ENCODE measurements at regions not wholly inside any gene's neighbourhood (a gene's known extent, or its start where the extent isn't known, plus 50 kb on each side); places are given as distances from the start of the nearest gene placed in this dataset.

DNA sequence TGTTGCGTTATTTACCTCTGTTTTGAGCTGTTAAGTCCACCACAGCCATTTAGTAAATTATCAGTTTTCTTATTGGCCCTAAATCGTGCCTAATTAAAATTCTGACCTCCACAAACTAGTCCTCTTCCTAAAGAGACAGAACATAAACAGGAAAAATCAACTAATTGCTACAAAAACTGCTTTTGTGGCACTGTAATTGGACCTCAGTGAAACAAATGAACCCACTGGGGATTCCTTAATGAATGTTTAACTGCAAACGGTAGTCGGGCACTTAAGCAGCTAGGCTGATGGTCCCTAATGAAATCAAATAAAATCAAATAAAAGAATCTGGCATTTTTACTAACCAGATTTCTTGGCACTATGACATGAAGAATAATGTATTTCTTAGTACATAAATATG lies 513.4 kb upstream of the SLC35B3 start:
- Mint-ChIP-seq H3K4me3 (no peak overlapping the region), H3K36me3 (ENCODE audit: low read depth) (no peaks in the 10 kb centered on the region), H3K27me3 (ENCODE audit: insufficient read depth) (no peaks in the 10 kb centered on the region), H3K27ac (no peak overlapping the region), H3K9me3 (no peaks in the 10 kb centered on the region), H3K4me1 (peaks cover 8% of the 10 kb centered on the region)
- H3K9me3 ChIP-seq (ENCODE audit: control insufficient read depth, low read length), result no peaks in the 10 kb centered on the region
- H3K4me1 ChIP-seq (ENCODE audit: control insufficient read depth, insufficient read depth, low read length), result no peaks in the 10 kb centered on the region
- no peaks in the 10 kb centered on the region for H3K36me3 ChIP-seq (ENCODE audit: control insufficient read depth, insufficient read depth, low read length)
- H3K27ac ChIP-seq (ENCODE audit: low read depth, low read length), result no peak overlapping the region
- no peaks in the 10 kb centered on the region for H3K27me3 ChIP-seq (ENCODE audit: control insufficient read depth, insufficient read depth, low read length, poor library complexity, severe bottlenecking)
- H3K9ac ChIP-seq (ENCODE audit: extremely low read depth, low read length, poor library complexity, severe bottlenecking), result no peak overlapping the region
- DNase-seq, result no peak
- no peak overlapping the region for H3K4me3 ChIP-seq (ENCODE audit: low read length)
- TF ChIP-seq, protein P1, sequence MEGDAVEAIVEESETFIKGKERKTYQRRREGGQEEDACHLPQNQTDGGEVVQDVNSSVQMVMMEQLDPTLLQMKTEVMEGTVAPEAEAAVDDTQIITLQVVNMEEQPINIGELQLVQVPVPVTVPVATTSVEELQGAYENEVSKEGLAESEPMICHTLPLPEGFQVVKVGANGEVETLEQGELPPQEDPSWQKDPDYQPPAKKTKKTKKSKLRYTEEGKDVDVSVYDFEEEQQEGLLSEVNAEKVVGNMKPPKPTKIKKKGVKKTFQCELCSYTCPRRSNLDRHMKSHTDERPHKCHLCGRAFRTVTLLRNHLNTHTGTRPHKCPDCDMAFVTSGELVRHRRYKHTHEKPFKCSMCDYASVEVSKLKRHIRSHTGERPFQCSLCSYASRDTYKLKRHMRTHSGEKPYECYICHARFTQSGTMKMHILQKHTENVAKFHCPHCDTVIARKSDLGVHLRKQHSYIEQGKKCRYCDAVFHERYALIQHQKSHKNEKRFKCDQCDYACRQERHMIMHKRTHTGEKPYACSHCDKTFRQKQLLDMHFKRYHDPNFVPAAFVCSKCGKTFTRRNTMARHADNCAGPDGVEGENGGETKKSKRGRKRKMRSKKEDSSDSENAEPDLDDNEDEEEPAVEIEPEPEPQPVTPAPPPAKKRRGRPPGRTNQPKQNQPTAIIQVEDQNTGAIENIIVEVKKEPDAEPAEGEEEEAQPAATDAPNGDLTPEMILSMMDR (conservative IDR thresholded peaks at IDR 0.05), result no peak
- WGBS, 2 experiments (ENCODE audit: insufficient coverage in 1 of 2, insufficient read length in 1 of 2), result 87 to 90% methylated on average over 3 to 4 of the region's 4 CpGs

DNA sequence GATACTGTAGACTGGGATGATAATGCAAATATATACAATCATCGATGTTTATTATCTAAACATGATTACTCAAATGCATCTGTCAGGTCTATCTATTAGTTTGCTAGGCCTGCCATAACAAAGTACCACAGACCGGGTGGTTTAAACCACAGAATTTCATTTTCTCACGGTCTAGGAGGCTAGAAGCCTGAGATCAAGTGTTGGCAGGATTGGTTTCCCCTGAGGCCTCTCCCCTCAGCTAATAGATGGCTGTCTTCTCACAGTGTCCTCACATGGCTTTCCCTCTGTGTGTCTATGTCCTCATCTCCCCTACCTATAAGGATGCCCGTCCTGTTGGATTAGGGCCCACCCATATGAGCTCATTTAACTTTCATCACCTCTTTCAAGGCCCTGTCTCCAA lies 512.6 kb upstream of the SLC35B3 start:
- peaks cover 13% of the 10 kb centered on the region for H3K4me1 Mint-ChIP-seq
- Histone ChIP-seq H3K9ac (ENCODE audit: extremely low read depth, low read length, poor library complexity, severe bottlenecking) (no peak overlapping the region), H3K36me3 (ENCODE audit: control insufficient read depth, insufficient read depth, low read length) (no peaks in the 10 kb centered on the region), H3K9me3 (ENCODE audit: control insufficient read depth, low read length) (no peaks in the 10 kb centered on the region), H3K27me3 (ENCODE audit: control insufficient read depth, insufficient read depth, low read length, poor library complexity, severe bottlenecking) (no peaks in the 10 kb centered on the region), H3K27ac (ENCODE audit: low read depth, low read length) (no peak overlapping the region), H3K4me1 (ENCODE audit: control insufficient read depth, insufficient read depth, low read length) (no peaks in the 10 kb centered on the region), H3K4me3 (ENCODE audit: low read length) (no peak overlapping the region)
- H3K4me3 Mint-ChIP-seq, result no peak overlapping the region
- TF ChIP-seq, protein P1 (conservative IDR thresholded peaks at IDR 0.05), result no peak
- 78 to 95% methylated on average over 2 to 4 of the region's 4 CpGs for WGBS, 2 experiments (ENCODE audit: insufficient coverage in 1 of 2, insufficient read length in 1 of 2)
- H3K36me3 Mint-ChIP-seq (ENCODE audit: low read depth), result no peaks in the 10 kb centered on the region
- no peak overlapping the region for H3K27ac Mint-ChIP-seq
- no peaks in the 10 kb centered on the region for H3K9me3 Mint-ChIP-seq
- no peak for DNase-seq
- no peaks in the 10 kb centered on the region for H3K27me3 Mint-ChIP-seq (ENCODE audit: insufficient read depth)

DNA sequence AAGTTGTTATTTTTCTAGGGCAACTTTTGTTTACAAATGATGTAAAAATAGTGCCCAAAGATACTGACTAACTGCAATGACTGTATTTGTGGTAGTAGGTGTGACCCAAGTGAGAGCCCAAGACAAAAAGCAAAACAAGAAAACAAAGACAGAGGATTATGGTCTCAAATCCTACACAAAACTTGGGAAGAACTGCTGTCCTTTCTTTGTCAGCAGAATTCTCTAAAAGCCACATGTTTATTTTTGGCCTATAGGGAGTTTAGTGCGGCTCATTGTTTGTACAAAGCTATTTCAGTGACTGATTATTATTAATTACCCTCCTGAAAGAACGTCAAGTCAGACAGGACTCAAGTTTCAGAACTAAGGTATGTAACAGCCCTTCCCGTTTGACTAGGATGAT lies 509.2 kb upstream of the SLC35B3 start:
- no peaks in the 10 kb centered on the region for H3K9me3 ChIP-seq (ENCODE audit: control insufficient read depth, low read length)
- no peaks in the 10 kb centered on the region for H3K27me3 ChIP-seq (ENCODE audit: control insufficient read depth, insufficient read depth, low read length, poor library complexity, severe bottlenecking)
- no peaks in the 10 kb centered on the region for H3K4me1 ChIP-seq (ENCODE audit: control insufficient read depth, insufficient read depth, low read length)
- Mint-ChIP-seq H3K9me3 (no peaks in the 10 kb centered on the region), H3K4me3 (no peak overlapping the region), H3K27ac (no peak overlapping the region), H3K27me3 (ENCODE audit: insufficient read depth) (no peaks in the 10 kb centered on the region), H3K4me1 (peaks cover 22% of the 10 kb centered on the region), H3K36me3 (ENCODE audit: low read depth) (no peaks in the 10 kb centered on the region)
- H3K9ac ChIP-seq (ENCODE audit: extremely low read depth, low read length, poor library complexity, severe bottlenecking), result no peak overlapping the region
- TF ChIP-seq, protein P1 (conservative IDR thresholded peaks at IDR 0.05), result no peak
- 78 to 95% methylated on average over 3 of the region's 3 CpGs for WGBS, 2 experiments (ENCODE audit: insufficient coverage in 1 of 2, insufficient read length in 1 of 2)
- no peak overlapping the region for H3K27ac ChIP-seq (ENCODE audit: low read depth, low read length)
- no peaks in the 10 kb centered on the region for H3K36me3 ChIP-seq (ENCODE audit: control insufficient read depth, insufficient read depth, low read length)
- no peak for DNase-seq
- no peak overlapping the region for H3K4me3 ChIP-seq (ENCODE audit: low read length)

Data from endodermal cell (in vitro differentiated cells).